Limb (tissue), 2 donors: ENCODE measurements at regions not wholly inside any gene's neighbourhood (a gene's known extent, or its start where the extent isn't known, plus 50 kb on each side); places are given as distances from the start of the nearest gene placed in this dataset.
"Not testable (repeated sequence)": the region's sequence is repeated elsewhere in the genome, so short reads cannot be mapped to it uniquely, and the experiment has no call there.

Experiments
- DNase-seq, 2 donors: peaks; one replicate each; pipeline ENCODE4 v3.0.0-alpha.2; 2016; ENCODE audit errors: extremely low spot score in 2 of 2

GRCh38 chr6:135703621-135704020 is 147.9 kb upstream of the PDE7B start:
- DNase-seq = no peak

DNA sequence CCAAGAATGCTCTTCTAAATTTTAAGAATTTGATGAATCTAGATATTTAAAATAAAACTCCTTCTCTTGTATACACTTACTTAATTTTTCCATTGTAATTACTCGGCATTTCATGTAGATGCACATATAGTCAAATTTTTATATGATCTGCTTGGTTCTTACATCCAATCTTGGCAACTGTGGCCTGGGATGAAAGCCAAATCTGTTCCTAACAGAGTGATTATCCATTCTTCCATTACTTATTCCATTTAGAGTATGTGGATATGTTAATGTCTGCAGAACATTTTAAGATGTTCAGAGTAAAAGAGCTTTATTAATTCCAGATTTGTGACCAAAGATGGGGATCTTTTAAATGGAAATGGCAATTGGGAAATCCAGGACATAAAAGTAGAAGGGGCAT is 144.1 kb upstream of the PDE7B start:
- DNase-seq = peak in 1 of 2 donors; percentile 69

GRCh38 chr6:135710042-135710441 is 141.5 kb upstream of the PDE7B start:
- DNase-seq = no peak

DNA sequence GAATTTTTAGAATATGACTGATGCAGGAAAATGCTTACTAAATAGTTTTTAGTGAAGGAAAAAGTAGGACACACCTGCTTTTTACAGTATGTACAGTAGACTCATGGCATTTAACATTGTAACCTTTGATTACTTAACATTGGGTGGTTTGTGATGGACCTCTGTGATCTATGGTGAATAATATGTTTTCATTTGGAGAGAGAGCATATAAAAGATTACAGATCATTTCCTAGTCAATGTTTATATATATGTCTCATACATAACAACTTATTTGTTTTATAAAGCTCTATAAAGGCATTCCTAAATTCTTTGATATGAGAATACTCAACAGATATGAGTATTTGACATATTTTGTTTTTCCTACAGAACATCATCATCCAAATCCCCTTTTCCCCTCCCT is 129.3 kb upstream of the PDE7B start:
- no peak for DNase-seq

- no peak for DNase-seq
Measured at GRCh38 chr6:135722679-135723078, 128.8 kb upstream of the PDE7B start.

DNA sequence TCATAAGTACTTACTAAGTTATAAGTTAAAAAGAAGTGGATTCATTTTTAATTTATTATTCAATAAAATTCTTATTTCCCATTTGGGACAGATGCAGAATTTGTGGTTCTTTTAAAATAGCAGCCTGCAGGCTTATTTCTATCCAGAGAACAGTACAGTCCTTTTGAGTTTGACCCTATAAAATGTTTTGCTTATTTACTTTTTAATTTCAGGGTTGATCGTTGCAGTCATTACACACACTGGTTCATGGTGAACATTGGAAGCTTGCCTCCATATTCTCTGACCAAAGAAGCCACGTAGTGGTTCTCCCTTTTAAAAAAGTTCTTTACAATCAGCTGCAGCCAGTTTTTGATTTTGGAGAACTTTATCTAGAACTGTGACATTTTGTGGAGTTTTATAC is 122.9 kb upstream of the PDE7B start:
- DNase-seq = no peak

- DNase-seq = no peak
Measured at GRCh38 chr6:135731116-135731515, 120.4 kb upstream of the PDE7B start.

- not testable (repeated sequence) for DNase-seq
Measured at GRCh38 chr6:135736351-135736750, 115.2 kb upstream of the PDE7B start.

- DNase-seq = no peak
Measured at GRCh38 chr6:135738636-135739035, 112.9 kb upstream of the PDE7B start.

DNA sequence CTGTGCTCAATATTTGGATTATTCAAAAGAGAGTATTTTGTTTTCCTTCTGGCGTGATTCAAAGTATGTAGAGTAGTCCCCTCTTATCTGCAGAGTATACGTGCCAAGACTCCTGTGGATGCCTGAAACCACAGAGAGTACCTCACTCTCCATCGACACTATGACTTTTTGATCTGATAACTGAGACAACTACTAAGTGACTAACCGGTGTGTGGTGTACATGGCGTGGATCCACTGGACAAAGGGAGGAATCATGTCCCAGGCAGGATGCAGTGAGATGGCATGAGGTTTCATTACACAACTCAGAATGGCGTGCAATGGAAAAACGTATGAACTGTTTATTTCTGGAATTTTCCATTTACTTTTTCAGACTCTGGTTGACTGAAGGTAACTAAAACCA is 112.2 kb upstream of the PDE7B start:
- no peak for DNase-seq

DNA sequence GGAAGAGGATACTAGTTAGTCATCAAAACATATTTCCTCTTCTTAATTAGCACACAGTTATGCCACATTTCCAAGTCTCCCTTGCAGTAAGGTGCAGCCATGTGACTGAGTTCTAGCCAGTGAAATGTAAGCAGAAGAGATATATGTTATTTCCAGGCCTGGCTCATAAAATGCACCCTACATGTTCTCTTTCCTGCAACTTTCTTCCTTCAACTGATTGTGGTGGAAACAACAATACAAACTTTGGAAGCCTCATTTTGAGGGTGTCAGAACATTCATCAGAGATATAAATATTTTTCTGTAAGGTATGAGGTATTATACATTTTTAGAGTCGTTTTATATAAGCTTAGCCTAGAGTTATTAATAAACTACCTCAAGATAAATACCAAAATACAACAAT is 110.9 kb upstream of the PDE7B start:
- no peak for DNase-seq

DNA sequence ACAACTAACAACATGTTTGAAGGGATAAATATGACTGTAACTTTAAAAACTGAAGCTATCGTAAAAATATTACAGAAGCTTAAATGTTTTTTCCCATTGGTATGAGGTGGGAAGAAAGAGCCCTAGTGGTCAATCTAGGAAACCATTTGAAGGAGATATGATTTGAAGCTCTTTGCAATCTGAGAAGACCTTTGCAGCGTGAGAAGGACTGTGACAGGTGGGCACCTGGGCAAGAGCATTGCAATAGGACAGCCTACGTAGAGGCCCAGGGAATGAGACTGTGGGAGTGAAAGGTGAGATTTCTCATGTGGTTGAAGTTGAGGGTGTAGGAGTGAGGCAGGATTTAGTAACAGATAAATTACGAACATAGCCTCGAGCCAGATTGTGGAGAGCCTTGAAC is 108.0 kb upstream of the PDE7B start:
- no peak for DNase-seq

GRCh38 chr6:135748189-135748588 is 103.3 kb upstream of the PDE7B start:
- no peak for DNase-seq

- DNase-seq = no peak
Measured at GRCh38 chr6:135750081-135750480, 101.4 kb upstream of the PDE7B start.

GRCh38 chr6:135753196-135753595 is 98.3 kb upstream of the PDE7B start:
- no peak for DNase-seq

- DNase-seq = no peak
Measured at GRCh38 chr6:135759831-135760230, 91.7 kb upstream of the PDE7B start.

GRCh38 chr6:135774006-135774405 is 77.5 kb upstream of the PDE7B start:
- no peak for DNase-seq

- no peak for DNase-seq
Measured at GRCh38 chr6:135779213-135779612, 72.3 kb upstream of the PDE7B start.

DNA sequence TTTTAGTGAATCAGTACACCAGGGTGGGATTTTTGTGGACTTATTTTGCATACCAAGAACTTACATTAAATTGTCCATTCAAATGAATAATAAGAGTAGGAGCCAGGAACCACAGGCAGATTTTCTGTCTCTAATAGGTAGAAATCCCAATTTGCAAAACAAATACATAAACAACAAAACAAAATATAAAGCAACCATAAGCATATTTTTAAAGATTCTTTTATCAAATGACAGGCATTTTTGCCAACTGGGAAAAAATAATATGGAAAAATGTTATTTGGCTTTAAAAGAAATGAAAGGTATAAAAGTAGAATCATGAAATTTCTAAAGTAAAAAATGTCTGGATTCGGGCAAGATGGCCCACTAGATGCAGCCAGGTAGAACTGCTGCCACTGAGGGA is 71.2 kb upstream of the PDE7B start:
- DNase-seq = no peak

DNA sequence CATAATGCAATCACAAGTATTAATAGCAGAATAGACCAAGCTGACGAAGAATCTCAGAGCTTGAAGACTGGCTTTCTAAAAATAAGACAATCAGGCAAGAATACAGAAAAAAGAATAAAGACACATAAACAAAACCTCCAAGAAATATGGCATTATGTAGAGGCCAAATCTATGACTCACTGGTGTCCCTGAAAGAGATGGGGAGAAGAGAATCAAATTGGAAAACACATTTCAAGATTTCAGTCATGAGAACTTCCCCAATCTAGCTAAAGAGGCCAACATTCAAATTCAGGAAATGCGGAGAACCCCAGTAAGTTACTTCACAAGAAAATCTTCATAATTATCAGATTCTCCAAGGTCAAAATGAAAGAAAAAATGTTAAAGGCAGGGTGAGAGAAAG is 69.0 kb upstream of the PDE7B start:
- DNase-seq = no peak

DNA sequence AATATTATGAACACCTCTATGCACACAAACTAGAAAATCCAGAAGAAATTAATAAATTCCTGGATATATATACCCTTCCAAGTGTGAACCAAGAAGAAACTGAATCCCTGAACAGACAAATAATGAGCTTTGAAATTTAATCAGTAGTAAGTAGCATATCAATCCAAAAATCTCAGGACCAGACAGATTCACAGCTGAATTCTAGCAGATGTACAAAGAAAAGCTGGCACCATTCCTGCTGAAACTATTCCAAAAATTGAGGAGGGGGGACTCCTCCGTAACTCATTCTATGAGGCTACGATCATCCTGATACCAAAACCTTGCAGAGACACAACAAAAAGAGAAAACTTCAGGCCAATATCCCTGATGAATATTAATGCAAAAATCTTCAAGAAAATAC is 67.0 kb upstream of the PDE7B start:
- DNase-seq = no peak

DNA sequence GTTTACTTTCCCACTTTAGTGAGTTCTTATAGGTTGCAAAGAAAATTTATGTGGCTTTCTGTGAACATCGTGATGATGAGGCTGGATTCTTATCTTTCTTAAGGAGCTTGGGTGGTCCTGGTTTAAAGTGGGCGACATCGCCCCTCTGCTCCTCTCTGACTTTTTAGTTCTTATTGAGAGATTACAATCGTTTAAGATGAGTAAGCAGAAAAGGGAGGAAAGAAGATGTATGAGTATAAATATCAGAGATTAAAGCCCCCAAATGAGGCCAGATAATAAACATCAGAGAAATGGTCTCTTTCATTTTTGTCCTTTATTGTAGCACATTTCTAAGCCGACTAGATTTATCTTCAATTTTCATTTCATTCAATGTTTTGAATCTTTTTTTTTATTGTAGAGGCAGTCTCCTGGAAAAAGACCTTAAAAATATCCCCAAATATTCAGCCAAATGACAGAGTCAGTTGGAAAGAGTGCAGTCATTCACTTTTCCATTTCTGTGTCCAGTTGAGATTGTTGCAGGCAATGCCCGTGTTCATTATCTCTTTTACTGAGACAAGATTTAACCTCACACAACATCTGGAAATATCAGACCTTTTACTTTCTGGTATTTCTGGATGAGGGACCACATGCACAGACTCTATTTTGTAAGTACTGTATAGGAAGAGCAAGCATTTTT is 62.0 kb upstream of the PDE7B start:
- DNase-seq = no peak

GRCh38 chr6:135791441-135791840 is 60.1 kb upstream of the PDE7B start:
- DNase-seq = no peak
